RCC 7860 (cell line): ENCODE measurements at regions not wholly inside any gene's neighbourhood (a gene's known extent, or its start where the extent isn't known, plus 50 kb on each side); places are given as distances from the start of the nearest gene placed in this dataset.

Experiments used
- DNase-seq: peaks from one replicate; pipeline ENCODE4 v3.0.0-alpha.2; 2015; ENCODE audit warnings: low spot score
- FAIRE-seq: peaks from 2 replicates; lab custom pipeline; 2012; peaks lifted over from hg19 to GRCh38; lab: Jason Lieb, UNC

DNA sequence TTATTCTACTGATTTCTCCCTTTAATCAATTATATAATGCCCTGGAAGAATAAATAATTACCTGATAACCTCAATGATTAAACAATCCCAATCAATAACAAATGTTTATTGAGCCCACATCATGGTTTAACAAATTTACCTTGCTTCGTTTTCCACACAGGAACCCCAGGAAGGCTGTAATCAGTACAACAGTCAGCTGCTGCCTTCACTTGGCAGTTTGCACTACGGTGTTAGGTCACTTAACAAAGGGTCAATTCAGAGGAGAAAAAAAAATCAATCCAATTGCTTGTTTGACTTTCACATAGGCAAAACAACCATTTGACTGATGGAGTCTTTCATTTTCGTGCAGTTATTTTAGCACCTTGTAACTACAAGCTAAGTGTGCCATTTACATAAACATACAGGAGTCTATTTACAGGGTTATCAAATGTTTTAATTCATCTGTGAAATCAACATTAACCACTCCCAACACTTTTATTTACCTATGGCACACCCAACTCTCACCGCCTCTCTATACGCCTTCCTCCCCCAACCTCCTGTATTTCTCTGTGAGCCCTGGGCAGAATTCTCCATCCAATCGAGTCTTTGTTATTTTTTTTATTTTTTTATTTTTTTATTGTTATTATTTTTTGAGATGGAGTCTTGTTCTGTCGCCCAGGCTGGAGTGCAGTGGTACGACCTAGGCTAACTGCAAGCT lies 140.4 kb upstream of the TAB2 start:
- no peak for DNase-seq

DNA sequence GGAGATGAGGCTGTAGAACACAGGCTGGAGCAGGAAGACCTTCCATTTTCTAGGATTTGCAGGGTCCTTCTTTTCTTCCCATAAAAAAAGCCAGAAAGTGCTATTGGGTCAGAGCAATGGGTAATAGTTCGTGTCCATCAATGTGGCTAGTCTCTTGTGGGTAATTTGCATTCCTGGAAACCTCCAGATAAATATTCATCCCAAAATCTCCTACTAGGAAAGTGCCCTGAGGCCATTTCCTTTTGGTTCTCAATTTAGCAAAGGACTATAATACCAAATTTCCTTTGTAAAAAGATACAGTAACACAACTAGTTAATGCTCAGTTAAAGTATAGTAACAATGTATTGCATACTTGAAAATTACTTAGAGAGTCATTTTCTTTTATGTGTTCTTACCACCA lies 138.1 kb upstream of the TAB2 start:
- DNase-seq (no peak), FAIRE-seq (no peak)

More for the DNA sequence above, 140.4 kb upstream of the TAB2 start:
- no peak for FAIRE-seq

DNA sequence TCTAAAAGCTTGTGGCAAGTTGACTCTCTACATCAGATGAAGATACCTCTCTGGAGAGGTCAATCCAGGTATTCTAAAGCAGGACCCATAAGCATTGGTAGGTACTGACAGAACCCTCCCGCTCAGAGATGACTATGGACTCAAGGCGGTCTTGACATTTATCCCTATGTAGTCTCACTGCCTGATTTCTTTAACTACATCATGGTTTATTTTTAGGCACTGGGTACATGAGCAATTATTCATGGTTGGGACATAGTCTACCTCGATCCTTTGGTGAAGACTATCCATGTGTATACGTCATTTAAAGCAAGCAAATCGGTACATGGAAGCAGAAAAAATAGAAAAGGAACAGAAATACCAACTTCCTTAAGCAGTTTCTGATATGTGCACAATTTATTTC lies 136.2 kb upstream of the TAB2 start:
- FAIRE-seq, result no peak
- no peak for DNase-seq

DNA sequence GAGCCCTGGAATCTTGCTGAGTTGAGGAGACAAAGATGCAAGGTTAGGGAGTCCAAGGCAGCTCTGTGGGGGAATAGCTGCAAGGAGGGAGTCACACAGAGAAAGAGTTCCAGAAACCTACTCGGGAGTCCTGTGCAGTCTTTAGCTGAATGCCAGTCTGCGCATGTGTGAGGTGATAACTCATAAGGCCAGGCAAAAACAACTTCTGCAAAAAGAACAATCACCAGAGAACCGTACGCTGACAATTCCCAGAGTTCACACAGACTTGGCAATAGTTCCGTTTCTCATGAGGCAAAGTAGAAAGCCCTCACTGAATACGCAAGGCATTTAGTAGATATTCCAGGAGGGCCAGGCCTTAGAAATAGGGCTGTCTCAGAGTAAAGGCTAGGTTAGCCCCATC lies 135.2 kb upstream of the TAB2 start:
- DNase-seq (no peak), FAIRE-seq (no peak)

DNA sequence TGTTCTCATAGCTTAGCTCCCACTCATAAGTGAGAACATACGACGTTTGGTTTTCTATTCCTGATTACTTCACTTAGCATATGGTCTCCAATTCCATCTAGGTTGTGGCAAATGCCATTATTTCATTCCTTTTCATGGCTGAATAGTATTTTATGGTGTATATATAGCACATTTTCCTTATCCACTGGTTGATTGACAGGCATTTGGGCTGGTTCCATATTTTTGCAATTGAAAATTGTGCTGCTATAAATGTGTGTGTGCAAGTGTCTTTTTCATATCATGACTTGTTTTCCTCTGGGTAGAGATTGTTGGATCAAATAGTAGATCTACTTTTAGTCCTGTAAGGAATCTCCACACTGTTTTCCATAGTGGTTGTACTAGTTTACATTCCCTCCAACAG lies 133.0 kb upstream of the TAB2 start:
- DNase-seq, result no peak
- no peak for FAIRE-seq

DNA sequence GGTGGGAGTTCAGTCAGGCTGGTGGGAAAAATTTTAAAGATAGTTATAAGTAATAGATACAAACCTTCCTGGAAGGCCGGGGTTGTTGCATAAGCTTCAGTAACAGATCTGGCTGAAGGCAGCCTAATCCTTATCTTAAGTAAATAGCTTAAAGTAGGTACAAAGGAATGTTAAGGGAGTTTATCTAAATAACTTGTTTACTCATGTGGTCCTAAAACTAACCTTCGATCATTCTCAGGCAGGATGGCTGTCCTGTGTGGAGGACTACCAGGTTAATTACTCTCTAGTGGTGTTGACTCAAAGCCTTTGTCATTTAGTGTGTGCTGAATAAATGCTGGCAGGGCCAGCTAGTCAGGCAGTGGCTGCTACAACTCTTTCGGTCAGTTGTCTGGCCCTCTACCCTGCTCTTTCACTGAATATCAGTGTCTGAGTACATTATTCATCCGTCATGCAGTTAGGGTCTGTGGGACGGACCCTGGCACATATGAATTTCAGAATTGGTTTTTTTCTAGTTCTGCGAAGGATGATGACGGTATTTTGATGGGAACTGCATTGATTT lies 131.6 kb upstream of the TAB2 start:
- DNase-seq (no peak), FAIRE-seq (no peak)

DNA sequence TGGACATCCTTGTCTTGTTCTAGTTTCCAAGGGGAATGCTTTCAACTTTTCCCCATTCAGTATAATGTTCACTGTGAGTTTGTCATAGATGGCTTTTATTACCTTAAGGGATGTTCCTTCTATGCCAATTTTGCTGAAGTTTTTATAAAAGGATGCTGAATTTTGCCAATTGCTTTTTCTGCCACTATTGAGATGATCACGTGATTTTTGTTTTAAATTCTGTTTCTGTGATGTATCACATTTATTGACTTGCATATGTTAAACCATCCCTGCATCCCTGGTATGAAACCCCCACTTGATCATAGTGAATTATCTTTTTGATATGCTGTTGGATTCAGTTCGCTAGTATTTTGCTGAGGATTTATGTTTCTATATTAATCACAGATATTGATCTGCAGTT lies 130.6 kb upstream of the TAB2 start:
- FAIRE-seq, result no peak

DNA sequence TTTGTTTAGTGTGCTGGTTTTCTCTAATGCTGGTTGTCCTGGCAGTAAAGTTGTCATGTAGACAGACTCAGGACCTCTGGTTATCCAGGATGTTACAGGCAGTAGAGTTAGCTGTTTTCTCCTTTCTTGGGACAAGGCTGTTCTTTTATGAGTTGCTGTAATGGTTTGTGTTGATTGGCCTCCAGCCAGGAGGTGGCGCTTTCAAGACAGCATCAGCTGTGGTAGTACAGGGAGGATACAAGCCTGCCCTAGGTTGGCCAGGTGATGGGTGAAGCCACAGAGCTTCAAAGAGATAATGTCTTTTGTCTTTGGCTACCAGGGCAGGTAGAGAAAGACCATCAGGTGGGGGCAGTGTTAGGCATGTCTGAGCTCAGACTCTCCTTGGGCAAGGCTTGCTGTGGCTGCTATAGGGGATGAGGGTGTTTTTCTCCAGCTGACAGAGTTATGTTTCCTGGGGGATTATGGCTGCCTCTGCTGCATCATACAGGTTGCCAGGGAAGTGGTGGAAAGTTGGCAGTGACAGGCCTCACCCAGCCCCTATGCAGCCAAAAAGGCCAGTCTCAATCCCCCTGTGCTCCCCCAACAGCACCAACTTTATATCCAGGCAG lies 127.2 kb upstream of the TAB2 start:
- DNase-seq (no peak), FAIRE-seq (no peak)

More for the DNA sequence above, 130.6 kb upstream of the TAB2 start:
- no peak for DNase-seq

DNA sequence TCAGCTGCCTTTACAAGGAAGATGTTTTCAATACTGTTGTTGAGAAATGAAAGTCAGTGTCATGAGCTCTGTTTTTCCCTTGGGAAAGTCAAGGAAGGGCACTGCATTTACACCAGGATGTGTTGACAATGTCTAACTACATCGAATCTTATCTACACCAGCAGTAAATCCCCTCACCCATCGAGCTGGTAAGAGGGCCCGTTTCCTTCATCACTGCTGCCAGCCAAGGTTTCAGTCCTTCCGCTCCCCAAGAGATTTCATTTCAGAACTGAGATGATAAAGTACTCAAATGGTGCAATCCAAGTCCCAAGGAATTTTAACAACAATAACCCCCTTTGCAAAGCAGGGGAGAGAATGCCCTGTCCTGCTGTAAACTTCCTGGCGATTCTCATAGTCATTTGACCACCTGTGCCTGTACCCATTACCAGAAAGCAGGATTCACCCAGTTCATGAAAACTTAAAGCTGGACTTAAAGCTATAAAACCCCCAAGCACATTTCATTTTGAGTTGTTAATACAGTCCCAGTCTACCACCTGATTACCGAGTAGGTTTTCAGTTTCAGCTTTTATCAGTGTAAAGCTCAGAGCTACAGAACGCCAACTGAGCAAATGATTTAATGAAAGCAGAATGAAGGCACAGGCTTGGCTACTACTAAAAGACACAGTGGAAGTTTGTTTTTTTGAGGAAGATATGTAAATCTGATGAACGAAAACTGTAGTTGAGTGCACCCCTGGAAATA lies 122.5 kb upstream of the TAB2 start:
- FAIRE-seq, result no peak

DNA sequence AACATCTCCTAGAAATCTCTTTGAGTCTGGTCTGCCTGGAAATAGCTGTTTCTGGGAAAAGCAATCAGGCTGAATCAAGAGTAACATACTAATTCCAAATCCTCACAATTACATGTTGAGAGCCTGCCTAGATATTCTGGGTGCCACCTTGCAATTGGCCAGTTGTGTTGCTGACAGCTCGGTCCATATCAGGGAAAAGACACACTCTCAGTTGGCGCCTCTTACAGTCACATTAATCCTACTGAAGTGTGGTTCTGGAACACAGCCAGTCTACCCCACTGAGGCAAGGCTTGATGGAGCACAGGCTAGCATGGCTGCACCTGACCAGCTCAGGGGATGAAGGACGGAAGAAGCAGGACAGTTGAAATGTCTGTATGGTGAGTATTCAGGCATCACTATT lies 121.4 kb upstream of the TAB2 start:
- DNase-seq (no peak), FAIRE-seq (no peak)

More for the DNA sequence above, 122.5 kb upstream of the TAB2 start:
- DNase-seq, result no peak

DNA sequence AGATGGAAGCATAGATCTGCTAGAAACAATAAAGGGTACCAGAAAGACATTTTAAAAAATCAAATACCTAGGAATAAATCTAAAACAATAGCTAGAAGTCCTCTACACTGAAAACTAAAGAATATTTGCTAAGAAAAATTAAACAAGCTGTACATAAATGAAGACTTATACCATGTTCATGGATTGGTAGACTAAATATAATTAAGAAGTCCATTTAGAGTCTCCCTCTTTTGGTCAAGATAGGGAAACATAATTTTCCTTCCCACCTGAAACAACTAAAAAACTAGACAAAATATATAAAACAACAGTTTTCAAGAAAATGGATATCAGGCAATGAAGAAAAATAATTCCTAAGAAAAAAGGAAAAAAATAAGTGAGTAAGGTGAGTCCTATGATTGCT lies 120.0 kb upstream of the TAB2 start:
- no peak for FAIRE-seq

DNA sequence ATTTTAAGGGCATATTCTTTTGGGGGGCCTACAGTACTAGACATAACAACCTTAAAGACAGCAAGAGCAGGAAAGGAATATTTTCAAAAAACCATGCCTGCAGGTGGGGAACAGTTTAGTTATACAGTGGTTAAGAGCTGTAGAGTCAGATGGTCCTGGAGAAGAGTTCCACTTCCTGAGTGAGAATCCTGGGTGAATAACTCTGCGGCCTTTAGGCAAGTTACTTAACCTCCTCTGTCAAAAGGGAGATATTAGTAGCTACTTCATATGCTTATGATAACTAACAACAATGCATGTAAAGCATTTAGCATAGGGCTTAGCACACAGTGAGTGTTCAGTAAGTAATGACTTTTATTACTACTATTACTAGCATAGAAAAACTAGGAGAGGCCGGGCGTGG lies 119.2 kb upstream of the TAB2 start:
- FAIRE-seq (no peak), DNase-seq (no peak)

More for the DNA sequence above, 120.0 kb upstream of the TAB2 start:
- no peak for DNase-seq

DNA sequence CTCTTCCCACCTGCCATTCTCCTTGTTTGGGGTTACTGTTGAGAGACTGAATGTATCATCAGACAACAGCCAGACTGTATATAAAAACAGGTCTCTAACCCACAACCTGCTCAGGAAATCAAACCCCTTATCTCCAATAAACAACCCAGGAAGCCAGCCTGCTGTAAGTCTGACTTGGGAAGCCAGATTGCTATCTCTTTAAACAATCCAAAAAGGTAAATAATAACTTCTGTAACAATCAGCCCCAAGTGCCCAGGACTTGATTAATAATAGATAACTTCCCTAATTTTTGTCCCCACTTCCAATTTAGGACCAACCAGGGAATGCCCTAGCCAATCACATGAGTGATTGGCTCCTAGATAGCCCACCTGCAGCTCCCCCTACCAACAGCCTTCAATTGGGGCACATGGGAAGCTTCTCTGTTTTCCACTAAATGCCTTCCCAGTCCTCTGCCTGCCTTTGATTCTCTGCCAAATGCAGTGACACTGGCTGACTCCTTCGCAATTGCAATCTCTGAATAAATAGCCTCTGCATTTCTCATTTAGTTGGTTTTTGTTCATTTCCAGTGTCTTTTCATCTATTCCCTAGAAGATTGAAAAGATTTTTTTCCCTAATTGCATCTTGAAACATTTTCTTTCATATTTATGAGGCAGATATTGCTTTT lies 117.1 kb upstream of the TAB2 start:
- no peak for DNase-seq
- no peak for FAIRE-seq

DNA sequence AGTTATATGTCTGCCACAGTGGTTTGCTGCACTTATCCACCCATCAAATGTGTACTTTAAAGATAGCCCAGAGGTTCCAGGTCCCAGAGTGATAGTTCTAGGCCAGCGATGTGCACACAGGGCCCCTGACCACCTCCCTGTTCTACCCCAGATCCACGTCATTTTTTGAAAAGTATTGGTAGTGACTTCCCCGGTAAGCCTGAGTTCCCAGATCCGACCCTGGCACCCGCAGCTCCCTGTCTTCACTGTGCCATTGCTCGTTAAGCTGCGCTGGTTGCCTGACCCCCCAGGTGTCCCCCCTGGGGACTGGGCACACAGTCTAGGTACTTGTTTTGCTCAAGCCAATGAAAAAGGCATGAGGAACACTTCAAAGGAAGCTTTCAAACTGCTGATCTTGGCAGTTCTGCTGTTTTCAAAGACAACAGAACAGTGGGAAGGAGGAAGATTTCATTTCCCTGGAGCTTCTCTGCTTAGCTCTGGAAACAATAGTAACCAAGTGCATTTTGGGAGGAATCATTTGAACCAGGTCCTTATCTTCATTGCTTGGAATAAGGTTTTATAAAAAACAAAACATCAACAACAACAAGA lies 116.3 kb upstream of the TAB2 start:
- no peak for FAIRE-seq
- DNase-seq, result no peak

DNA sequence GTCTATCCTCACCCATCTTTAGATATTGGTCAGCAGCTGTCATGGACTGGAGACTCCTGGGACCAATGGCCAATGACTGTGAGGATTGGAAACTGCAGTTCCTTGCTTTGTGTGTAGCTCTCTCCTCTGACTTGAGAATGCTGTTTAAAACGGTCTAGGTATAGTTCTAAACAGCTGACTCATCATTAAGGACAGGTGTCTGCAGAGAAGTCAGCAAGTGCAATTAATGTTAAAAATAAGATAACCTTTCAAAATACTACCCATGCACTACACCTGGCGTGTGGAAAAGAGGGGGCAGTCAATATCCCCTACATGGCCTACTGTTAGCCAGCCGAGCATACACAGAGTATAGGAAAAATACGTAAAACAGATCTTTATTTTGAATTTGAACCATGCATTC lies 115.4 kb upstream of the TAB2 start:
- no peak for FAIRE-seq
- no peak for DNase-seq

DNA sequence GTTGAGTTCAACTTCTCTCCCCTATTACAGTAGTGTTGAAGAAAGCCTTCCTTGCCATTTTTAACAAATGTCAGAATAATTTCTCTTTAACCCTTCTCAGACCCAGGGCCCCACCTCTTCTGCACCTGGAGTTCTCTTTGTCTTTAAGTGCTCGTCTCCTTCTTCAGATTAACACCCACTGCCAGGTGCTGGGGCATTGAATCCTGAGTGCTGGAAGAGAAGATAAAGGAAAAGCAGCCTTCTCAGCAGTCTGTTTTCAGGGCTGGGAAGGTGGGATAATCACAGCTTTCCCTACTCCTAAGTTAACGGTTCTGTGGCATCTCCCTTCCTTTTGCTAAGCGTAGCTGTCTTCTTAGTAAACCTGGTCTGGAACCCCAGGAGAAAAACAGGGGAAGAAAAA lies 114.6 kb upstream of the TAB2 start:
- no peak for FAIRE-seq
- no peak for DNase-seq

DNA sequence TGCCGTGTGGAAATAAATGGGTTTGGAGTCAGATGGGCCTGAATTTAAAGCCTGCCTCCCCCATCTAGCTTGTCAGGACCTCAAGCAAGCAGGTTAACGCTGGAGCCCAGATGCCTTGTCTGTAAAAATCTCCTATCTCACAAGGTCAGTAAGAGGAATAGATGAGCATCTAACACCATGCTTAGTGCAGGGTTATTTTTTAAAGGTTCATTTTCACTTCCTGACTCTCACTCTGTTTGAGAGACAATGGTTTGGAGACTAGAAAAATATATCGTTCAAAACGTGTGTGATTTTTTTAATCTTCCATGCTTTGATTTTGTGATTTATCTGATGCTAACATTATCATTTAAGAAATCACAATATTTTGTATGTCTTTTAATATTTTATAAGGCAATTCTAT lies 114.0 kb upstream of the TAB2 start:
- no peak for DNase-seq
- FAIRE-seq, result no peak

DNA sequence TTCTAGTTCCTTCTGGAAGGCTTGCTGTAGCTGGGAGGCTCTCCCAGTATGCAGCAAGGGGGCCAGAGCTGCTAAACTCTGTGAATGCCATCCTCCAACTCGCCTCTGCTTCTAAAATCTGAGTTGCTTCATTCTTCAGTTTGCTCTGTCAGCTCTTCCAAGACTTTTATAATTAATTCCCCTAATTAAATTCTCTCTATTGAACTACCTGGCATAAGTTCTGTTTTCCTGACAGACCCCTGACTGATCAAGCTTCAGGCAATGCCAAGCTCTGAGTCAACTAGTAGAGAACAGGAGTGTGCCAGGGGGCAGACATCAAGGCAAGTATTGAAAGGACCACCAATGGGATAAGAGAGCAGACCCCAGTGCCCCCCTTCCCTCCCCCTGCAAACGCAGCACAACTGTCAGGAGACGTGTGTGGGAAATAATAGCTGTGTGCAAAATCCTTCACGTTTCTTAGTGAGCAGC lies 109.3 kb upstream of the TAB2 start:
- no peak for DNase-seq
- FAIRE-seq, result no peak

DNA sequence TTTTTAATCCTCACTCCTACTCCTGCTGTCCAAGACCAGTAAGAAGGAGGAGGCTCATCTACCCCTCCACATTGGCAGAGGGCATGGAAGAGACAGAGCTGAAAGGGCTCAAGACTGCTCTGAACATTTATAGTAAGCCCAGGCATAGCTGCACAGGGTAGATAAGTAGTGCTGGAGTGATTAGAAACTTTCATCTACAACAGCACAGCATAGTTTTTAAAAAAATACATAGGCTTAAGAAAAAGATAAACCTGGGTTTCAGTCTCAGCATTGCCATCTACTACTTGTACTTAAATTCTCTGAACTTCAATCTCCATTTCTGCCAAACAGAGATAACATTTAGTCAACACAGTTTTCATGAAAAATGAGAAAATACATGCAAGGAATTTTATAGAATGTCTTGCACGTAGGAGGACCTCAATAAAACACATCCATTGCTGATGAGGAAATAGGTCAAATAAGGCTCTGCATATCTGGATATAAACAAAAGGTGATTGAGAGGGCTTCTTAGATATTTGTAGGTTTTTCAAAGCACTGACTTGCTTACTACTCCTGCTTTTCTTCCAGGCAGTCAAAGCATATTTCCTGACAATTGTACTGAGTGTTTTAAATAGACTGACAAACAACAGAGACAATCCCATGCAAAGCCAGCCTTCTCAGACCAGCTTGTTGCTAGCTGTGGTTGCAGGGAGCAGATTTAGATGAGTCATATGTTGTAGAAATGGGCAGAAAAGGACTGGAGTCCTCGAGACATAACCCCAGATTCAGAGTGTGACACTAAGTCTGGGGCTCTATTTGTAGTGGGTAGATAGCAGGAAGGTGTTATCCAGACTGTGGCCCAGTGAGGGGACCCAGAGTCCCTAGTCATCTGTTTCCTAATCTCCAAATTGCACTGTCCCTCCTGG lies 107.4 kb upstream of the TAB2 start:
- DNase-seq, result no peak
- FAIRE-seq, result no peak

DNA sequence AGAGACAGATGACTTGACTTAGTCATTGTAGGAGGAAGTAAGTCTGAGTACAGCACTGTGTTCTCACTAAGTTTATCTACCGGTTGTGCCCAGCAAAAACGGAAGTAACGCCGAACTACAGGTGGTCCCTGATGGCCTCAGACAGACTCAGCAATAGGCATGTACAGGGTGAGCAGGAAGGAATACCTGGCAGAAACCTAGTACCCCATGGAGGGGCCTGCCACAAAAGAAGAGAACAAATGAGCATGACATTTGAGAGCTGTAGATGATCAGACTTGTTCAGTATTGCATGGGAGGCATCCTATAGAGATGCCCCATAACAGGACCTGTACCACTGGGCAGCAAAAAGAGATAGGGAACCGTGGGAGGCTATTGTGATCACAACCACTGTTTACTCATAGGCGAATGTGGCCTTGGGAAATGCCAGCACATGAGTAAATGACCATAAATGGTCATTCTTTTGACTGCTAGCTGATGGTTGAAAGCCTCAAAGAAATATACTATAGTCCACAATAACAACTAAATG lies 106.4 kb upstream of the TAB2 start:
- DNase-seq (no peak), FAIRE-seq (no peak)
